HEK293T (cell line): ENCODE measurements at regions not wholly inside any gene's neighbourhood (a gene's known extent, or its start where the extent isn't known, plus 50 kb on each side); places are given as distances from the start of the nearest gene placed in this dataset.
"Not testable (repeated sequence)": the region's sequence is repeated elsewhere in the genome, so short reads cannot be mapped to it uniquely, and the experiment has no call there.

Source experiments
- CTCF ChIA-PET: fragments of 350-600 bp; formaldehyde crosslinking; extraction: SDS; loops from one replicate; lab custom pipeline; 2021; ENCODE audit warnings: antibody characterized with exemption, inconsistent platforms; lab: Yijun Ruan, JAX
- POLR2A ChIA-PET: fragments of 350-600 bp; formaldehyde crosslinking; extraction: SDS; loops from one replicate; lab custom pipeline; 2020; ENCODE audit warnings: antibody characterized with exemption, inconsistent platforms; lab: Yijun Ruan, JAX
- DNase-seq: peaks from one replicate; pipeline ENCODE4 v3.0.0; 2012; ENCODE audit warnings: mixed read lengths; ENCODE audit errors: extremely low spot score
- ARNT ChIP-seq: fragments of 450-650 bp; IDR thresholded peaks from 2 replicates; pipeline ENCODE4 v1.6.1; 2017; ENCODE audit warnings: mild to moderate bottlenecking
- BHLHE40 ChIP-seq: fragments of 450-650 bp; IDR thresholded peaks from 2 replicates; pipeline ENCODE4 v1.6.1; 2016; ENCODE audit warnings: mild to moderate bottlenecking, moderate library complexity, borderline replicate concordance
- CTBP1 ChIP-seq: fragments of 450-650 bp; IDR thresholded peaks from 2 replicates; pipeline ENCODE4 v1.6.1; 2016; ENCODE audit warnings: borderline replicate concordance
- ELF4 ChIP-seq: fragments of 450-650 bp; IDR thresholded peaks from 2 replicates; pipeline ENCODE4 v1.6.1; 2017; ENCODE audit warnings: antibody characterized with exemption
- FOXA1 ChIP-seq: fragments of 450-650 bp; IDR thresholded peaks from 2 replicates; pipeline ENCODE4 v1.6.1; 2016; ENCODE audit warnings: mild to moderate bottlenecking
- FOXK2 ChIP-seq: fragments of 450-650 bp; IDR thresholded peaks from 2 replicates; pipeline ENCODE4 v1.6.1; 2016; ENCODE audit warnings: mild to moderate bottlenecking
- FOXM1 ChIP-seq: fragments of 450-650 bp; IDR thresholded peaks from 2 replicates; pipeline ENCODE4 v1.6.1; 2017; ENCODE audit warnings: mild to moderate bottlenecking, borderline replicate concordance
- HDGF ChIP-seq: fragments of 450-650 bp; IDR thresholded peaks from 2 replicates; pipeline ENCODE4 v1.6.1; 2017; ENCODE audit warnings: antibody characterized with exemption, borderline replicate concordance
- L3MBTL2 ChIP-seq: fragments of 450-650 bp; conservative IDR thresholded peaks from 2 replicates; pipeline ENCODE4 v1.6.1; 2016; ENCODE audit warnings: mild to moderate bottlenecking
- LEF1 ChIP-seq: fragments of 450-650 bp; IDR thresholded peaks from 2 replicates; pipeline ENCODE4 v1.6.1; 2017; ENCODE audit warnings: mild to moderate bottlenecking, borderline replicate concordance
- NFRKB ChIP-seq: fragments of 450-650 bp; IDR thresholded peaks from 2 replicates; pipeline ENCODE4 v1.6.1; 2016; ENCODE audit warnings: mild to moderate bottlenecking, moderate library complexity
- PKNOX1 ChIP-seq: fragments of 450-650 bp; IDR thresholded peaks from 2 replicates; pipeline ENCODE4 v1.6.1; 2016
- SP1 ChIP-seq: fragments of 450-650 bp; IDR thresholded peaks from 2 replicates; pipeline ENCODE4 v1.6.1; 2017
- SUZ12 ChIP-seq: fragments of 450-650 bp; IDR thresholded peaks from 2 replicates; pipeline ENCODE4 v1.6.1; 2016; ENCODE audit warnings: mild to moderate bottlenecking
- TARDBP ChIP-seq: fragments of 450-650 bp; IDR thresholded peaks from 2 replicates; pipeline ENCODE4 v1.6.1; 2016
- ZNF384 ChIP-seq: fragments of 450-650 bp; IDR thresholded peaks from 2 replicates; pipeline ENCODE4 v1.6.1; 2016

DNA sequence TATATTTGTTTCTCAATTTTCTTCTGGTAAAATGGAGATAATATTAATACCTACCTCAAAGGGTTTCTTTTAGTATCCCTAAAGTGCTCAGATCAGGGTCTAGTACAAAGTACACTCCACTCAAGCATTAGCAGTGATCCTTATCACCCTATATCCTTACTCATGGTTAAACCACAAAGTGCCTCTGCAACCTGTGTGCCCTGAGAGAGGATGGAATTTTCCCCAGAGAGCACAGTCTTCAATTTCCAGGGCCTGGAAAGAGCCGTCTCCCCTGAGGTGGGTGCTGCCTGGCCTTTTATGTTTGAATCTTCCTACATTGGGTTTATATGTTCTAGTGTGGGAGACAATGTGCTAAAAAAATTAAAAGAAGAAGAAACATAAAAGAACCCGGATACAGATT is 183.1 kb upstream of the FBXO33 start:
- ChIA-PET CTCF (interaction anchor here (0.5 kb wide), 1 partner anchor 133 kb away, joined by 3 read pairs; no protein-coding TSS in a partner anchor), POLR2A (no interaction called here)
- DNase-seq, result no peak
- TF ChIP-seq FOXK2, result no peak
- TF ChIP-seq L3MBTL2, result no peak
- no peak for TF ChIP-seq LEF1
- no peak for TF ChIP-seq ARNT
- TF ChIP-seq SP1, result no peak

DNA sequence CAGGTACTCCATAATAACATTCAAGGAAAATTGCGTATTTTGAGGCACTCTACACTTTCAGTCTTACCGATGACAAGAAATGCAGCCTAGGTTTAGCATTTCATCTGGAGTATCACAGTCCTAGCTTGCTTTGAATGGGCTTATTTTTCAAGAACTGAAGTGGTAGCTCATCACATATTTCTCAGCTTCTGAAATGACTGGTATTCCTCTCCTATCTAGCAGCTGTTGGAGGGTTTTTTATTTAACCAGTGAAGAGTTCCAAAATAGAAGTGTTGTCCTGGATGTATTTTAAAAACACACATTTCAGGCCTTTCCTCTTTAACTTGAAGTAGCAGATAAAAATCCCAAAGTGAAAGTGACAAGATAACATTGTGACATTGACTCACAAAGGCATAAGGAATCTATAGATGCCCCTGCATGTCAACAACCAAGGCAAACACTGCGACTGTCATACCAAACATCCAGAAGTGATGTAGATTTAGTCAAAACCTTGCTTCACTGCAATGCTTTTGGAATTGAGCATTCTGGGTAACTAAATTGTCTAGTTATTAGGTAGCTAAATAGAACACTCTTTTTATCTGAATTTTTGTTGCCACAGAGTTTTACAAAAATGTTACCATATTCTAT is 182.2 kb upstream of the FBXO33 start:
- no peak for DNase-seq
- POLR2A ChIA-PET, result no interaction called here
- TF ChIP-seq SP1 (no peak), LEF1 (no peak), ZNF384 (no peak), L3MBTL2 (no peak), ARNT (no peak), NFRKB (no peak), PKNOX1 (no peak), FOXM1 (no peak)
- CTCF ChIA-PET, result interaction anchor here (0.5 kb wide), 1 partner anchor 134 kb away, joined by 3 read pairs; no protein-coding TSS in a partner anchor

DNA sequence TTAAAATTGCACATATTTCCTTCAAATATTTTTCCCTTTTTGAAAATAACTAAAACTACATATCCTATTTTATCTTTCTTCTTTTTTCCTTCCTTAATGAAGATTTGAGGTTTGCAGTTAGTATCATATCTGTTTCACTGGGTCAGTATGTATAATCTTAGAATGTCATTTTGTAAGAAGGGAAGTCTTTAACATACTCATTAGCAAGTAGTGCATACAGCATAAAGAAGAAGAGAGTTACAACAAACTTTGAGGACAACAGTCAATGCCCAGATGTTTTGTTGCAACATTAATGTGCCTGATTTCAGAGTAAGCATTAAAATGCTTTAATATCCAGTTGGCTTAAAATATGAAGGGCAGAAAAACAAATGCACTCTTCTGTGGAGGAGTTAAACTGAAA is 176.9 kb upstream of the FBXO33 start:
- ChIA-PET POLR2A (no interaction called here), CTCF (no interaction called here)
- no peak for DNase-seq
- TF ChIP-seq TARDBP, result no peak

GRCh38 chr14:39607978-39608377 is 175.7 kb upstream of the FBXO33 start:
- no peak for DNase-seq
- TF ChIP-seq CTBP1 (no peak), TARDBP (no peak), LEF1 (no peak), FOXA1 (no peak)
- CTCF ChIA-PET, result no interaction called here
- POLR2A ChIA-PET, result no interaction called here

DNA sequence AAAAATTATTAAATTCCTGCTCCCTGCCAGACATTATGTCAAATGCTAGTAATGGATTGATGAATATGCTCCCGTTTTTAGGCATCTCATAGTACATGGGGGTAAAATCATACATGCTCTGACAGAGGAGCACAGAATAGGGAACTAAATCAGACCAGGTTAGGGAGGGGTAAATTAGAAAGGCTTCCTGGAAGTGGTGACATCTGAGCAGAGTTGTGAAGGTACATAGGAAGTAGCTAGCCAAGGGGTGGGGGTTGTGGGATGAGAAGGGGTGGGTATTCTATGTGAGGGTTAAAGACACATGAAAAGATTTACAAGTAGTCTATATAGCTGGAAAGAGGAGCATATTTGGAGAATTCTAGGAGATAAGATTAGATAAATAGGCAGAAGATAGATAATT is 171.7 kb upstream of the FBXO33 start:
- TF ChIP-seq L3MBTL2, result no peak
- TF ChIP-seq BHLHE40, result no peak
- no peak for TF ChIP-seq ARNT
- TF ChIP-seq LEF1, result no peak
- TF ChIP-seq FOXA1, result no peak
- TF ChIP-seq ELF4, result no peak
- no peak for TF ChIP-seq FOXM1
- TF ChIP-seq TARDBP, result no peak
- TF ChIP-seq FOXK2, result no peak
- CTCF ChIA-PET, result no interaction called here
- POLR2A ChIA-PET, result no interaction called here
- no peak for DNase-seq

GRCh38 chr14:39593377-39593776 is 161.1 kb upstream of the FBXO33 start:
- DNase-seq, result no peak
- TF ChIP-seq PKNOX1 (no peak), NFRKB (no peak), ELF4 (no peak), BHLHE40 (no peak), LEF1 (no peak), SP1 (no peak), ZNF384 (no peak), ARNT (no peak), FOXA1 (no peak), SUZ12 (no peak), CTBP1 (no peak), HDGF (no peak), TARDBP (no peak), FOXM1 (no peak), L3MBTL2 (no peak)
- ChIA-PET POLR2A (no interaction called here), CTCF (no interaction called here)

GRCh38 chr14:39592116-39592789 is 160.0 kb upstream of the FBXO33 start:
- TF ChIP-seq ELF4 (no peak), CTBP1 (no peak), L3MBTL2 (no peak), FOXK2 (no peak), SP1 (no peak), LEF1 (no peak), ARNT (no peak), ZNF384 (no peak), FOXA1 (no peak), TARDBP (no peak), BHLHE40 (no peak), FOXM1 (no peak), PKNOX1 (no peak), SUZ12 (no peak)
- CTCF ChIA-PET, result no interaction called here
- POLR2A ChIA-PET, result no interaction called here
- no peak for DNase-seq

DNA sequence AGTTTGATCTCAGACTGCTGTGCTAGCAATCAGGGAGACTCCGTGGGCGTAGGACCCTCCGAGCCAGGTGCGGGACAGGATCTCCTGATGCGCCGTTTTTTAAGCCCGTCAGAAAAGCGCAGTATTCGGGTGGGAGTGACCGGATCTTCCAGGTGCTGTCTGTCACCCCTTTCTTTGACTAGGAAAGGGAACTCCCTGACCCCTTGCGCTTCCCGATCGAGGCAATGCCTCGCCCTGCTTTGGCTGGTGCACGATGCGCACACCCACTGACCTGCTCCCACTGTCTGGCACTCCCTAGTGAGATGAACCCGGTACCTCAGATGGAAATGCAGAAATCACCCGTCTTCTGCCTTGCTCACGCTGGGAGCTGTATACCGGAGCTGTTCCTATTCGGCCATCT is 157.6 kb upstream of the FBXO33 start:
- POLR2A ChIA-PET, CTCF ChIA-PET, DNase-seq: not testable (repeated sequence)
